WTC11 (cell line): ENCODE measurements at regions not wholly inside any gene's neighbourhood (a gene's known extent, or its start where the extent isn't known, plus 50 kb on each side); places are given as distances from the start of the nearest gene placed in this dataset.

Source experiments
- ATAC-seq: fragments of 200-7000 bp; cut with Tn5 transposase; 2 replicates; pipeline ENCODE4 v1.10.0; 2021; ENCODE audit warnings: mild to moderate bottlenecking, moderate library complexity
- CTCF ChIA-PET: fragments of 300-600 bp; sonication (Branson Sonifier 250); formaldehyde crosslinking; loops from one replicate; lab custom pipeline; 2021; ENCODE audit warnings: antibody characterized with exemption; lab: Charles Lee
- POLR2A ChIA-PET: fragments of 350-600 bp; sonication (Branson Sonifier 250); formaldehyde crosslinking; loops from one replicate; lab custom pipeline; 2021; ENCODE audit warnings: antibody characterized with exemption; lab: Charles Lee
- DNase-seq: peaks from one replicate; pipeline ENCODE4 v3.0.0; 2021; ENCODE audit warnings: low spot score
- H3K27ac Mint-ChIP-seq: 2 replicates; pipeline ENCODE4 v1.8.0; 2021; ENCODE audit warnings: mixed read lengths
- H3K27me3 Mint-ChIP-seq: 2 replicates; pipeline ENCODE4 v1.8.0; 2021; ENCODE audit warnings: low read depth, mild to moderate bottlenecking, moderate library complexity, mixed read lengths
- H3K36me3 Mint-ChIP-seq: 2 replicates; pipeline ENCODE4 v1.8.0; 2021; ENCODE audit warnings: mixed read lengths
- H3K4me1 Mint-ChIP-seq: 2 replicates; pipeline ENCODE4 v1.8.0; 2022; ENCODE audit warnings: mixed read lengths
- H3K4me3 Mint-ChIP-seq: 2 replicates; pipeline ENCODE4 v1.8.0; 2021; ENCODE audit warnings: mild to moderate bottlenecking, moderate library complexity, mixed read lengths
- H3K9me3 Mint-ChIP-seq: 2 replicates; pipeline ENCODE4 v1.8.0; 2021; ENCODE audit warnings: mixed read lengths
- AFF4 ChIP-seq: sonication (generic); formaldehyde crosslinking; IDR thresholded peaks from 2 replicates; pipeline ENCODE4 v1.8.1; 2023; ENCODE audit warnings: mild to moderate bottlenecking, missing genetic modification reagents, borderline replicate concordance
- ATF1 ChIP-seq: sonication (generic); formaldehyde crosslinking; IDR thresholded peaks from 2 replicates; pipeline ENCODE4 v1.8.1; 2023; ENCODE audit warnings: mild to moderate bottlenecking, moderate library complexity, missing genetic modification reagents
- CREB1 ChIP-seq: sonication (generic); formaldehyde crosslinking; IDR thresholded peaks from 2 replicates; pipeline ENCODE4 v1.8.0; 2023; ENCODE audit warnings: mild to moderate bottlenecking, missing genetic modification reagents
- E2F5 ChIP-seq: sonication (generic); formaldehyde crosslinking; IDR thresholded peaks from 2 replicates; pipeline ENCODE4 v1.8.1; 2022; ENCODE audit warnings: mild to moderate bottlenecking, moderate library complexity, missing genetic modification reagents
- EMX1 ChIP-seq: fragments of 250-450 bp; sonication (Bioruptor Pico); IDR thresholded peaks from 2 replicates; pipeline ENCODE4 v1.8.0; 2021; ENCODE audit warnings: mild to moderate bottlenecking
- ESRRA ChIP-seq: sonication (generic); formaldehyde crosslinking; IDR thresholded peaks from 2 replicates; pipeline ENCODE4 v1.8.1; 2022; ENCODE audit warnings: mild to moderate bottlenecking, missing genetic modification reagents, borderline replicate concordance
- FOXJ3 ChIP-seq: sonication (generic); formaldehyde crosslinking; IDR thresholded peaks from 2 replicates; pipeline ENCODE4 v1.9.0; 2021; ENCODE audit warnings: missing genetic modification reagents, mild to moderate bottlenecking, borderline replicate concordance
- GTF2I ChIP-seq: fragments of 250-450 bp; sonication (Bioruptor Pico); conservative IDR thresholded peaks from 2 replicates; pipeline ENCODE4 v1.4.0; 2021; ENCODE audit warnings: mild to moderate bottlenecking
- NFE2L1 ChIP-seq: sonication (generic); formaldehyde crosslinking; IDR thresholded peaks from 2 replicates; pipeline ENCODE4 v1.8.1; 2023; ENCODE audit warnings: missing genetic modification reagents
- NR3C1 ChIP-seq: sonication (generic); formaldehyde crosslinking; conservative IDR thresholded peaks from 2 replicates; pipeline ENCODE4 v1.8.1; 2023; ENCODE audit warnings: low read depth, mild to moderate bottlenecking, missing genetic modification reagents
- SMAD3 ChIP-seq: sonication (generic); formaldehyde crosslinking; IDR thresholded peaks from 2 replicates; pipeline ENCODE4 v1.8.0; 2022; ENCODE audit warnings: missing genetic modification reagents, mild to moderate bottlenecking, borderline replicate concordance
- SMAD4 ChIP-seq: sonication (generic); formaldehyde crosslinking; IDR thresholded peaks from 2 replicates; pipeline ENCODE4 v1.8.0; 2022; ENCODE audit warnings: mild to moderate bottlenecking, missing genetic modification reagents
- SOX15 ChIP-seq: fragments of 250-450 bp; sonication (Bioruptor Pico); IDR thresholded peaks from 2 replicates; pipeline ENCODE4 v1.9.0; 2021; ENCODE audit warnings: mild to moderate bottlenecking
- TP53 ChIP-seq: sonication (generic); formaldehyde crosslinking; IDR thresholded peaks from 2 replicates; pipeline ENCODE4 v1.8.1; 2023; ENCODE audit warnings: mild to moderate bottlenecking, missing genetic modification reagents
- USF1 ChIP-seq: sonication (generic); formaldehyde crosslinking; IDR thresholded peaks from 2 replicates; pipeline ENCODE4 v1.8.0; 2022; ENCODE audit warnings: mild to moderate bottlenecking, missing genetic modification reagents
- ZNF121 ChIP-seq: sonication (generic); formaldehyde crosslinking; IDR thresholded peaks from 2 replicates; pipeline ENCODE4 v1.8.0; 2023; ENCODE audit warnings: missing genetic modification reagents
- ZNF423 ChIP-seq: fragments of 250-450 bp; sonication (Bioruptor Pico); IDR thresholded peaks from 2 replicates; pipeline ENCODE4 v2.1.2; 2022; ENCODE audit warnings: mild to moderate bottlenecking, moderate library complexity
- TF ChIP-seq, protein P1 (sequence below): fragments of 250-450 bp; sonication (Bioruptor Pico); IDR thresholded peaks from 2 replicates; pipeline ENCODE4 v1.9.0; 2021; ENCODE audit warnings: mild to moderate bottlenecking
- TF ChIP-seq, protein P2 (sequence below): sonication (generic); formaldehyde crosslinking; IDR thresholded peaks from 2 replicates; pipeline ENCODE4 v1.8.0; 2022; ENCODE audit warnings: mild to moderate bottlenecking, missing genetic modification reagents
- TF ChIP-seq, protein P3 (sequence below): fragments of 250-450 bp; sonication (Bioruptor Pico); IDR thresholded peaks from 2 replicates; pipeline ENCODE4 v1.8.0; 2021; ENCODE audit warnings: mild to moderate bottlenecking

DNA sequence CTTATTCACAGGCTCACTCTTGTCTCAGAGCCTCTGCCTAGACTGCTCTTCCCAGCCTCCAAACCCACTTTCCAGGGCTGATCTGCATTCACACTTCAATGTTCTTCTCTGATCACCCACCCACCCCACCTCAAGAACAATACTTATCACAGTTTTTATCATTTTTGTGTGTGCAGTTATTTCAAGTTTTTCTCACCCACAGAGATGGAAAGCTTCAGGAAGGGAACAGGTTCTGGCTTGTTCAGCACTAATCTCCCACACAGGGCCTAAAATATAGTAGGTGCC lies 160.9 kb downstream of the MRPL14 start (continued):
- TF ChIP-seq, protein P1, sequence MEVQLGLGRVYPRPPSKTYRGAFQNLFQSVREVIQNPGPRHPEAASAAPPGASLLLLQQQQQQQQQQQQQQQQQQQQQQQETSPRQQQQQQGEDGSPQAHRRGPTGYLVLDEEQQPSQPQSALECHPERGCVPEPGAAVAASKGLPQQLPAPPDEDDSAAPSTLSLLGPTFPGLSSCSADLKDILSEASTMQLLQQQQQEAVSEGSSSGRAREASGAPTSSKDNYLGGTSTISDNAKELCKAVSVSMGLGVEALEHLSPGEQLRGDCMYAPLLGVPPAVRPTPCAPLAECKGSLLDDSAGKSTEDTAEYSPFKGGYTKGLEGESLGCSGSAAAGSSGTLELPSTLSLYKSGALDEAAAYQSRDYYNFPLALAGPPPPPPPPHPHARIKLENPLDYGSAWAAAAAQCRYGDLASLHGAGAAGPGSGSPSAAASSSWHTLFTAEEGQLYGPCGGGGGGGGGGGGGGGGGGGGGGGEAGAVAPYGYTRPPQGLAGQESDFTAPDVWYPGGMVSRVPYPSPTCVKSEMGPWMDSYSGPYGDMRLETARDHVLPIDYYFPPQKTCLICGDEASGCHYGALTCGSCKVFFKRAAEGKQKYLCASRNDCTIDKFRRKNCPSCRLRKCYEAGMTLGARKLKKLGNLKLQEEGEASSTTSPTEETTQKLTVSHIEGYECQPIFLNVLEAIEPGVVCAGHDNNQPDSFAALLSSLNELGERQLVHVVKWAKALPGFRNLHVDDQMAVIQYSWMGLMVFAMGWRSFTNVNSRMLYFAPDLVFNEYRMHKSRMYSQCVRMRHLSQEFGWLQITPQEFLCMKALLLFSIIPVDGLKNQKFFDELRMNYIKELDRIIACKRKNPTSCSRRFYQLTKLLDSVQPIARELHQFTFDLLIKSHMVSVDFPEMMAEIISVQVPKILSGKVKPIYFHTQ (CRISPR knock-in tag): no peak
- no peak for TF ChIP-seq EMX1

DNA sequence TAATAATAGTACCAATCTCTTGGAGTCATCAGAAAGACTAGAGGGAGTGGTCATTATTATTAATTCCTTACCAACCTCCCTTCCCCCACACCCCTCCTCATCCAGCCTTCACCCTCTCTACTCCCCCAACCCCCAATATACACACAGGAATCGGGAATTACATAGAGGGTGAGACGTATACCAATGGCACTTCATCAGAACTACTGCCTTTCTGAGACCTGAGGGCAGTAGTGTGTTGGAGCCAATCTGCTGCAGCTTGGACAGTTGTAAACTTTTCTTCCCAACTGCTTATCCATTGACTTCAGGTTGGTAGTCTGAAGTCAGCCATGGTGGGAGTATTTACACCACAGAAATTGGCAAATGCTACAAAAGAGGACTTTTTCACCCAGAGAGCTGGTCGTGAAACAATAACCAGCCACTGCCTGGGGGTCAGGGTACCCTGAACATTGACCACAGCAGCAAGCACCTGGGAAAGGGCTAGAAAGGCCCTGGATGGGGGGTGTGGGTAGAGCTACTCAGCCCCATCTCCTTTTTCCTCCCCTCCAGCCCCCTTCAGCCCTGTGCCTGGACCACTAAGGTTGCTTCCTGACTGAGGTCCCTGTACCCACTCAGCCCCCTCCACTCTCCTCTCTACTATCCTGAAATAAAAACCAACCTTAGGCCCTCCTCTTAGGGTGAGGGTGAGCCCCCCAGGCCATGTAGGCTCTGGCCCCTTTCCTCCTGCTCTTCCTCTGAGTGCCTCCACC lies 161.5 kb downstream of the MRPL14 start:
- POLR2A ChIA-PET: interaction anchor here (0.7 to 0.8 kb wide), 2 partner anchors 39 to 99 kb away, joined by 3 read pairs; no protein-coding TSS in a partner anchor
- CTCF ChIA-PET: interaction anchor here (0.6 to 2.1 kb wide), 3 partner anchors 12 to 97 kb away, joined by 4 to 15 read pairs (median 5); no protein-coding TSS in a partner anchor
- Mint-ChIP-seq H3K27ac (no peak overlapping the region; the same call in 1 of the 2 replicates), H3K9me3 (no peaks in the 10 kb centered on the region), H3K36me3 (no peaks in the 10 kb centered on the region), H3K27me3 (peaks cover 3% of the 10 kb centered on the region; the same call in 1 of the 2 replicates), H3K4me3 (no peak overlapping the region), H3K4me1 (peaks cover 22% of the 10 kb centered on the region)
- DNase-seq: no peak
- TF ChIP-seq FOXJ3 (CRISPR knock-in tag) (no peak), SMAD3 (no peak), ZNF423 (CRISPR knock-in tag) (no peak), NR3C1 (CRISPR knock-in tag) (no peak), NFE2L1 (CRISPR knock-in tag) (no peak), ESRRA (no peak), ZNF121 (CRISPR knock-in tag) (no peak), ATF1 (CRISPR knock-in tag) (no peak), GTF2I (CRISPR knock-in tag) (no peak), SOX15 (CRISPR knock-in tag) (no peak), USF1 (CRISPR knock-in tag) (no peak), SMAD4 (no peak), AFF4 (no peak), E2F5 (CRISPR knock-in tag) (no peak), TP53 (CRISPR knock-in tag) (no peak), EMX1 (no peak), CREB1 (CRISPR knock-in tag) (no peak)
- TF ChIP-seq, protein P2, sequence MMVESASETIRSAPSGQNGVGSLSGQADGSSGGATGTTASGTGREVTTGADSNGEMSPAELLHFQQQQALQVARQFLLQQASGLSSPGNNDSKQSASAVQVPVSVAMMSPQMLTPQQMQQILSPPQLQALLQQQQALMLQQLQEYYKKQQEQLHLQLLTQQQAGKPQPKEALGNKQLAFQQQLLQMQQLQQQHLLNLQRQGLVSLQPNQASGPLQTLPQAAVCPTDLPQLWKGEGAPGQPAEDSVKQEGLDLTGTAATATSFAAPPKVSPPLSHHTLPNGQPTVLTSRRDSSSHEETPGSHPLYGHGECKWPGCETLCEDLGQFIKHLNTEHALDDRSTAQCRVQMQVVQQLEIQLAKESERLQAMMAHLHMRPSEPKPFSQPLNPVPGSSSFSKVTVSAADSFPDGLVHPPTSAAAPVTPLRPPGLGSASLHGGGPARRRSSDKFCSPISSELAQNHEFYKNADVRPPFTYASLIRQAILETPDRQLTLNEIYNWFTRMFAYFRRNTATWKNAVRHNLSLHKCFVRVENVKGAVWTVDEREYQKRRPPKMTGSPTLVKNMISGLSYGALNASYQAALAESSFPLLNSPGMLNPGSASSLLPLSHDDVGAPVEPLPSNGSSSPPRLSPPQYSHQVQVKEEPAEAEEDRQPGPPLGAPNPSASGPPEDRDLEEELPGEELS (CRISPR knock-in tag): no peak
- TF ChIP-seq, protein P3, sequence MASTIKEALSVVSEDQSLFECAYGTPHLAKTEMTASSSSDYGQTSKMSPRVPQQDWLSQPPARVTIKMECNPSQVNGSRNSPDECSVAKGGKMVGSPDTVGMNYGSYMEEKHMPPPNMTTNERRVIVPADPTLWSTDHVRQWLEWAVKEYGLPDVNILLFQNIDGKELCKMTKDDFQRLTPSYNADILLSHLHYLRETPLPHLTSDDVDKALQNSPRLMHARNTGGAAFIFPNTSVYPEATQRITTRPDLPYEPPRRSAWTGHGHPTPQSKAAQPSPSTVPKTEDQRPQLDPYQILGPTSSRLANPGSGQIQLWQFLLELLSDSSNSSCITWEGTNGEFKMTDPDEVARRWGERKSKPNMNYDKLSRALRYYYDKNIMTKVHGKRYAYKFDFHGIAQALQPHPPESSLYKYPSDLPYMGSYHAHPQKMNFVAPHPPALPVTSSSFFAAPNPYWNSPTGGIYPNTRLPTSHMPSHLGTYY (CRISPR knock-in tag): no peak
- no peak for ATAC-seq
